ENCODE measurements at regions not wholly inside any gene's neighbourhood (a gene's known extent, or its start where the extent isn't known, plus 50 kb on each side); places are given as distances from the start of the nearest gene placed in this dataset.

GRCh38 chr3:118116991-118117390, 917.7 kb downstream of the IGSF11 start:
- H3K4me3 ChIP-seq (ENCODE audit: extremely low read depth in 1 of 4, insufficient read depth in 2 of 4, low read depth in 3 of 4, low read length in 4 of 4) = no peak overlapping the region
- H4K8ac ChIP-seq (ENCODE audit: extremely low read depth, insufficient read depth, low read length) = no peak overlapping the region
- 0 out of 2 replicates have a peak overlapping the region, but pooled peaks have one; percentile 57 for H3K27ac ChIP-seq (ENCODE audit: low read depth, low read length)
- no peaks in the 10 kb centered on the region for H4K20me1 ChIP-seq (replicated peaks in 1 of 2; ENCODE audit: control insufficient read depth in 1 of 2, insufficient read depth in 2 of 2, low read length in 2 of 2)
- no peaks in the 10 kb centered on the region for H3K79me1 ChIP-seq (ENCODE audit: low read depth, low read length)
- ChIA-PET CTCF (ENCODE audit: partially characterized antibody) (no interaction called here), POLR2A (ENCODE audit: partially characterized antibody) (no interaction called here)
- no peak overlapping the region for H2AK5ac ChIP-seq (ENCODE audit: low read depth, low read length)
- no peak overlapping the region for H2BK15ac ChIP-seq (ENCODE audit: low read length)
- no peaks in the 10 kb centered on the region for H3K23me2 ChIP-seq (ENCODE audit: low read depth, low read length)
- peak overlapping the region; percentile 2 to 30; a peak in 2 of 4 replicates for H3K4me2 ChIP-seq (ENCODE audit: insufficient read depth in 1 of 2, low read depth in 2 of 2, low read length in 2 of 2)
- H3K56ac ChIP-seq (replicated peaks; ENCODE audit: insufficient read length, low read depth, low read length) = no peak overlapping the region
- TF ChIP-seq MAX (IDR thresholded peaks at IDR 0.05) (0 out of 2 replicates have a peak, but pooled peaks have one; percentile 19), SIRT6 (IDR thresholded peaks at IDR 0.05; ENCODE audit: low read length) (no peak)
- H2BK12ac ChIP-seq (ENCODE audit: low read depth, low read length) = peak overlapping the region; percentile 52; the same call in 1 of the 2 replicates
- H3K27me3 ChIP-seq (replicated peaks in 1 of 4; ENCODE audit: control insufficient read depth in 3 of 4, extremely low read depth in 1 of 4, insufficient read depth in 3 of 4, low read length in 3 of 4) = no peaks in the 10 kb centered on the region
- WGBS, 2 experiments (ENCODE audit: extremely low coverage in 1 of 2, insufficient coverage in 1 of 2, insufficient read length in 1 of 2, insufficient replicate concordance in 2 of 2, low coverage in 1 of 2, low lambda C conversion rate in 2 of 2, missing lambda C conversion rate in 1 of 2) = 52% methylated on average over 3 of the region's 3 CpGs; no CpG with 5 or more reads in 1 of the 2 experiments
- no peak overlapping the region for H3K23ac ChIP-seq (ENCODE audit: insufficient read length)
- H4K5ac ChIP-seq (ENCODE audit: insufficient read length, low read depth, low read length) = no peak overlapping the region
- H3K18ac ChIP-seq (ENCODE audit: extremely low read depth, low read length) = no peak overlapping the region; the same call in 1 of the 2 replicates
- H3K9ac ChIP-seq (replicated peaks in 1 of 4; ENCODE audit: extremely low read depth in 1 of 4, low read depth in 3 of 4, low read length in 3 of 4) = peak overlapping the region in 1 of 4 experiments; percentile 13; a peak in 1 of 7 replicates
- peak overlapping the region; percentile 87 for H2BK20ac ChIP-seq (ENCODE audit: low read length)
- peak overlapping the region; percentile 3 for H2BK120ac ChIP-seq (replicated peaks; ENCODE audit: low read depth, low read length)
- no peak overlapping the region for H3K14ac ChIP-seq (ENCODE audit: insufficient read length)
- no peak overlapping the region for H3K4ac ChIP-seq (replicated peaks; ENCODE audit: insufficient read length, low read depth, low read length)
- FAIRE-seq (no peak), DNase-seq (ENCODE audit: low read depth in 1 of 2, low spot score in 2 of 2) (no peak)
- peaks cover 0 to 7% (median 6%) of the 10 kb centered on the region in 4 experiments; a peak in 4 of 7 replicates for H3K4me1 ChIP-seq (replicated peaks in 1 of 4; ENCODE audit: control insufficient read depth in 3 of 4, insufficient read depth in 4 of 4, low read length in 3 of 4)
- H2BK5ac ChIP-seq (ENCODE audit: low read depth, low read length) = no peak overlapping the region
- H3K36me3 ChIP-seq (ENCODE audit: control insufficient read depth in 2 of 4, insufficient read depth in 4 of 4, low read length in 3 of 4) = no peaks in the 10 kb centered on the region
- H3K79me2 ChIP-seq (ENCODE audit: control insufficient read depth in 1 of 2, insufficient read depth in 2 of 2, low read length in 2 of 2) = no peaks in the 10 kb centered on the region
- peak overlapping the region; percentile 98 for H2AFZ ChIP-seq (ENCODE audit: low read length)
- no peak overlapping the region for H4K91ac ChIP-seq (replicated peaks; ENCODE audit: insufficient read length, low read length)
- H3K9me3 ChIP-seq (ENCODE audit: insufficient read depth in 2 of 2, low read depth in 1 of 2, low read length in 1 of 2) = no peaks in the 10 kb centered on the region
